Body of pancreas (tissue), 4 donors: ENCODE measurements at regions not wholly inside any gene's neighbourhood (a gene's known extent, or its start where the extent isn't known, plus 50 kb on each side); places are given as distances from the start of the nearest gene placed in this dataset.

ENCODE experiments used
- POLR2A ChIP-seq, 3 donors: fragments of 450-650 bp; IDR thresholded peaks; one replicate each; pipeline ENCODE4 v1.6.1; 2016; ENCODE audit warnings: antibody characterized with exemption in 3 of 3, mild to moderate bottlenecking in 2 of 3
- TF ChIP-seq, protein P1 (sequence below), 7 experiments: fragments of 450-650 bp in 4 of 7; fragments of 200-600 bp in 3 of 7; sonication (generic) in 3 of 7; IDR thresholded peaks; one replicate each; pipeline ENCODE4 v1.5.1; 2016 to 2019; ENCODE audit warnings: antibody characterized with exemption in 7 of 7

DNA sequence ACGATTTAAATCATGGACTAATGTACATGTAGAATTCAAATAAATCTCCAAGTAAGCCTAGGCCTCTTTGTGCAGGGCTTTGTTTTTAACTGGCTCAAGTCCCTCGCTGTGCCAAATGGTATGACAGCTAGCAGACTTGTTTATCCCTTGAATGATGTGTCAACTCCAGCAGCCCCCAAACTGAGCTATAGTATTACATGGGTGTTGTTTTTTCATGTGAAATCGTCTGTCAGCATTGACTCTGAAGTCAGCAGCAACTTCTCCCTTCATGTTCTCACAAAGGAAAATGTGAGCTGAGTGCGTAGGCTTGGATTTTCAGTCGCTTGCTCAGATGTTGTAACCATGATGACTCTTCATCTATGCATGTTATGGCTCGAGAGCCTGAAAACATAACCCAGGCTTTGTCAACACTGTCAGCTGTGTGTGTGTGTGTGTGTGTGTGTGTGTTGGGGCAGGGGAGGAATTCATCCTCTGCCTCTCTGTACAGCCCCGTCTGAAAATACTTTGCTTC is 73.3 kb downstream of the PTHLH start:
- TF ChIP-seq, protein P1, sequence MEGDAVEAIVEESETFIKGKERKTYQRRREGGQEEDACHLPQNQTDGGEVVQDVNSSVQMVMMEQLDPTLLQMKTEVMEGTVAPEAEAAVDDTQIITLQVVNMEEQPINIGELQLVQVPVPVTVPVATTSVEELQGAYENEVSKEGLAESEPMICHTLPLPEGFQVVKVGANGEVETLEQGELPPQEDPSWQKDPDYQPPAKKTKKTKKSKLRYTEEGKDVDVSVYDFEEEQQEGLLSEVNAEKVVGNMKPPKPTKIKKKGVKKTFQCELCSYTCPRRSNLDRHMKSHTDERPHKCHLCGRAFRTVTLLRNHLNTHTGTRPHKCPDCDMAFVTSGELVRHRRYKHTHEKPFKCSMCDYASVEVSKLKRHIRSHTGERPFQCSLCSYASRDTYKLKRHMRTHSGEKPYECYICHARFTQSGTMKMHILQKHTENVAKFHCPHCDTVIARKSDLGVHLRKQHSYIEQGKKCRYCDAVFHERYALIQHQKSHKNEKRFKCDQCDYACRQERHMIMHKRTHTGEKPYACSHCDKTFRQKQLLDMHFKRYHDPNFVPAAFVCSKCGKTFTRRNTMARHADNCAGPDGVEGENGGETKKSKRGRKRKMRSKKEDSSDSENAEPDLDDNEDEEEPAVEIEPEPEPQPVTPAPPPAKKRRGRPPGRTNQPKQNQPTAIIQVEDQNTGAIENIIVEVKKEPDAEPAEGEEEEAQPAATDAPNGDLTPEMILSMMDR (IDR thresholded peaks at IDR 0.05) = no peak
- TF ChIP-seq POLR2A (IDR thresholded peaks at IDR 0.05) = no peak
